ENCODE measurements at regions not wholly inside any gene's neighbourhood (a gene's known extent, or its start where the extent isn't known, plus 50 kb on each side); places are given as distances from the start of the nearest gene placed in this dataset.

- TF ChIP-seq CTCF (IDR thresholded peaks at IDR 0.05), result no peak
- TF ChIP-seq POLR2A (IDR thresholded peaks at IDR 0.05), result no peak
Measured at GRCh38 chr1:185581020-185581419, 153.2 kb upstream of the HMCN1 start.
